ENCODE measurements at regions not wholly inside any gene's neighbourhood (a gene's known extent, or its start where the extent isn't known, plus 50 kb on each side); places are given as distances from the start of the nearest gene placed in this dataset.

DNA sequence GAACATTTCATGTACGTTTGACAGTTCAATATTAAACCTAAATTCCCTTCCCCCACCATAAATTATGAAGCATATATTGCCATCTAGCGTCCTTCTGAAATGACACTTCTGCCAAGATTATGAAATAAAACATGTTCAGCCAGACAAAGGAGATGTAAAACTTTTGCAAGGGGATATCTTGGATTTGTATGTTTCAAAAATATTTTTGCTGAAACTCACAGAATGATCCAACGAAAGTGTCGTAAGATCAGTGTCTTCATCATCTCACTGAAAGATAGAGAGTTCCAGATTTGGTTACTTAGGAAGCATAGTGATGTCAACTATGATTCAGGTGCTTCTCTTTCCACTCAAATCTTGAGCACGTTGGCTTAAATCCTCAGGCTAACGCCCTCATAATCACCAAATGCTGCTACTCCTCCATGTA is 904.3 kb downstream of the XPNPEP1 start:
- TF ChIP-seq, protein P1, sequence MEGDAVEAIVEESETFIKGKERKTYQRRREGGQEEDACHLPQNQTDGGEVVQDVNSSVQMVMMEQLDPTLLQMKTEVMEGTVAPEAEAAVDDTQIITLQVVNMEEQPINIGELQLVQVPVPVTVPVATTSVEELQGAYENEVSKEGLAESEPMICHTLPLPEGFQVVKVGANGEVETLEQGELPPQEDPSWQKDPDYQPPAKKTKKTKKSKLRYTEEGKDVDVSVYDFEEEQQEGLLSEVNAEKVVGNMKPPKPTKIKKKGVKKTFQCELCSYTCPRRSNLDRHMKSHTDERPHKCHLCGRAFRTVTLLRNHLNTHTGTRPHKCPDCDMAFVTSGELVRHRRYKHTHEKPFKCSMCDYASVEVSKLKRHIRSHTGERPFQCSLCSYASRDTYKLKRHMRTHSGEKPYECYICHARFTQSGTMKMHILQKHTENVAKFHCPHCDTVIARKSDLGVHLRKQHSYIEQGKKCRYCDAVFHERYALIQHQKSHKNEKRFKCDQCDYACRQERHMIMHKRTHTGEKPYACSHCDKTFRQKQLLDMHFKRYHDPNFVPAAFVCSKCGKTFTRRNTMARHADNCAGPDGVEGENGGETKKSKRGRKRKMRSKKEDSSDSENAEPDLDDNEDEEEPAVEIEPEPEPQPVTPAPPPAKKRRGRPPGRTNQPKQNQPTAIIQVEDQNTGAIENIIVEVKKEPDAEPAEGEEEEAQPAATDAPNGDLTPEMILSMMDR (IDR thresholded peaks at IDR 0.05): no peak
- TF ChIP-seq POLR2A (IDR thresholded peaks at IDR 0.05) (no peak), EP300 (IDR thresholded peaks at IDR 0.05) (no peak)
- H3K9me3 ChIP-seq: no peaks in the 10 kb centered on the region
- DNase-seq (ENCODE audit: low spot score in 2 of 2): no peak
- 53 to 60% methylated on average over 6 of the region's 6 CpGs for WGBS, 2 donors
- H3K4me3 ChIP-seq: no peak overlapping the region
- no peaks in the 10 kb centered on the region for H3K36me3 ChIP-seq
- no peak overlapping the region for H3K27ac ChIP-seq
- H3K27me3 ChIP-seq: no peaks in the 10 kb centered on the region
- no peaks in the 10 kb centered on the region for H3K4me1 ChIP-seq

DNA sequence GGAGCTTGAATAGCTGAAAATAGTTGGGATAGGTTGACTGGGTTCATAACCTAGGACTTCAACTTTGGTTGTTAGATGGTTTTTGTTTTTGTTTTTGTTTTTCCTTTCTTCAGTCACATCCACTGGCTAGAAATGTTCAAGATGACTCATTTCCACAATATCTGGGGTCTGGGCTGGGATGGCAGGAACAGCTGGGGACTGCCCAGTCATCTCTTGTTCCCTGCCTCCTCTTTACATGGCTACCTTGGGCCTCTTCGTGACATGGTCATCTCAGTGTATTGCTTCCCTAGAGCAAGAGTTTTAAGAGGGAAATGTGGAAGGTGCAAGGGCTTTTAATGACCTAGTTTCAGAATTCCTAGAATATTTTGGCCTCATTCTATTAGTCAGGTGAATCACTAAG is 915.8 kb downstream of the XPNPEP1 start:
- WGBS, 2 donors: 81 to 96% methylated on average over 1 of the region's 1 CpG

DNA sequence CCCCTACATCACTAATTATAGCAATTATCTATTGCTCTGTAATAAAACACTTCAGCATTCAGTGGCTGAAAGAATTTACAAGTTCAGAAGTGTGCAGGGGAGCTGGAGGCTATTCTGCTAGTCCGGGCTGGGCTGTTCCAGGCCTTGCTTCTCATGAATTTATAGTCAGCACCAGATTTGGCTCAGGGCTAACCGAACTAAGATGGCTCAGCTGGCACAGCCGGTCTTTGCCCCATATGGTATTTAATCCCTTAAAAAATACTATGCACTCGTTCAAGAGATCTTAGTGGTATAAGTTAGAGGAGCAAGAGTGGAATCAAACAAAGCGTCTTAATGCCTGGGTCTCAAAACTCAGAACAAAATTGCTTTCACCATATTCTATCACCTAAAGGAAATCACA is 932.9 kb downstream of the XPNPEP1 start:
- TF ChIP-seq POLR2A (IDR thresholded peaks at IDR 0.05) (no peak), EP300 (IDR thresholded peaks at IDR 0.05) (no peak)
- TF ChIP-seq, protein P1 (IDR thresholded peaks at IDR 0.05): no peak
- Histone ChIP-seq H3K4me1 (no peaks in the 10 kb centered on the region), H3K27me3 (no peaks in the 10 kb centered on the region), H3K36me3 (no peaks in the 10 kb centered on the region), H3K9me3 (no peaks in the 10 kb centered on the region), H3K27ac (no peak overlapping the region), H3K4me3 (no peak overlapping the region)
- no peak for DNase-seq (ENCODE audit: low spot score in 2 of 2)
- WGBS, 2 donors: 80% methylated on average over 5 of the region's 5 CpGs

More for the DNA sequence above, 915.8 kb downstream of the XPNPEP1 start:
- Histone ChIP-seq H3K9me3 (no peaks in the 10 kb centered on the region), H3K36me3 (no peaks in the 10 kb centered on the region), H3K4me3 (no peak overlapping the region), H3K27ac (no peak overlapping the region), H3K27me3 (no peaks in the 10 kb centered on the region), H3K4me1 (no peaks in the 10 kb centered on the region)
- no peak for DNase-seq (ENCODE audit: low spot score in 2 of 2)
- TF ChIP-seq EP300 (IDR thresholded peaks at IDR 0.05) (no peak), POLR2A (IDR thresholded peaks at IDR 0.05) (no peak)
- TF ChIP-seq, protein P1 (IDR thresholded peaks at IDR 0.05): no peak

DNA sequence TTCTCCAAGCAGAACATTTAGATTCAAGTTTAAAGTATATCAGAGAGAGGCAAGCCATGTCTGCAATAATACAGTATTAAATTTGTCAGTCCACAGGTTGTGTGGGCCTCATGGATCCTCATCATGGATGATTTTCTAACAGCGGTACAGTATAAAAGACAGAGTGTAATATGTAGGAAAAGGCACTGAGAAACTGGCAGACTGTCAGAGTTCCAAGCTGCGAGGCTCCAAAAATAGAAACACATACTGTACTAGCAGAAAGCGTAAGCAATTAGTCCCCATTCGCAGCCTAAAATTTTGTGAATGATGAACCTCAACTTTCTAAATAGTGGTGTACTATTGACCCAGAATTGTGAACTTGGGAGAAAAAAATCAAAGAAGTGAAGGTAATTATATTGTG is 933.3 kb downstream of the XPNPEP1 start:
- TF ChIP-seq POLR2A (IDR thresholded peaks at IDR 0.05): no peak
- TF ChIP-seq EP300 (IDR thresholded peaks at IDR 0.05): no peak
- TF ChIP-seq, protein P1 (IDR thresholded peaks at IDR 0.05): no peak
- WGBS, 2 donors: 38 to 47% methylated on average over 4 of the region's 4 CpGs
- no peak overlapping the region for H3K27ac ChIP-seq
- no peaks in the 10 kb centered on the region for H3K27me3 ChIP-seq
- no peaks in the 10 kb centered on the region for H3K36me3 ChIP-seq
- DNase-seq (ENCODE audit: low spot score in 2 of 2): no peak
- H3K9me3 ChIP-seq: no peaks in the 10 kb centered on the region
- H3K4me1 ChIP-seq: no peaks in the 10 kb centered on the region
- H3K4me3 ChIP-seq: no peak overlapping the region

DNA sequence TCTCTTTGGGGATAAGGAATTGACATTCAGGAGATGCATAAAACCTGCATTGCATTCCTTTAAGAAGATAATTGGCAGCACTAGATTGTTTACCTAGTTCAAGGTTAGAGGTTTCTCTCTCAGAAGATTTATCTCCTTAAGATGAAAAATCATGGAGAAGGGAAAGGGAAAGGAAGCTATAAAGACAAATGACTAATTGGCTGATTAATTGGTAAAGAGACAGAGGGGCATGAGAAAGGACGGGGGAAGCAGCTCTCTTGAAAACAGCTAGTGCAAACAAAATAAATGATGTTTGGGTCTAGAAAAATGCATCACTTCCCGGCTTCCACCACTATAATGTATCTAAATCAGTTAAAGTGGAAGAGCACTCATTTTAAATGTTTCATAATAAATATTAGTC is 941.2 kb downstream of the XPNPEP1 start:
- peaks cover 0 to 10% (median 0%) of the 10 kb centered on the region in 4 donors for H3K9me3 ChIP-seq
- DNase-seq (ENCODE audit: low spot score in 2 of 2): no peak
- TF ChIP-seq EP300 (IDR thresholded peaks at IDR 0.05) (no peak), POLR2A (IDR thresholded peaks at IDR 0.05) (no peak)
- TF ChIP-seq, protein P1 (IDR thresholded peaks at IDR 0.05): no peak
- no peak overlapping the region for H3K27ac ChIP-seq
- H3K4me1 ChIP-seq: no peaks in the 10 kb centered on the region
- WGBS, 2 donors: 32 to 38% methylated on average over 2 of the region's 2 CpGs
- H3K36me3 ChIP-seq: no peaks in the 10 kb centered on the region
- no peak overlapping the region for H3K4me3 ChIP-seq
- no peaks in the 10 kb centered on the region for H3K27me3 ChIP-seq

All from tibial nerve (tissue), 4 donors.